Lower leg skin (tissue), 4 donors: ENCODE measurements at regions not wholly inside any gene's neighbourhood (a gene's known extent, or its start where the extent isn't known, plus 50 kb on each side); places are given as distances from the start of the nearest gene placed in this dataset.

ENCODE experiments used
- DNase-seq, 2 donors: peaks; one replicate each; pipeline ENCODE4 v3.0.0-alpha.2; 2019; ENCODE audit warnings: low spot score in 2 of 2
- H3K4me3 ChIP-seq: fragments of 200-600 bp; sonication (generic); 2 replicates; pipeline ENCODE4 v1.5.1; 2017; ENCODE audit warnings: mild to moderate bottlenecking, low read depth; ENCODE audit not compliant: poor library complexity, severe bottlenecking
- POLR2A ChIP-seq, 2 donors: fragments of 450-650 bp; IDR thresholded peaks; one replicate each; pipeline ENCODE4 v1.6.1; 2016 to 2017; ENCODE audit warnings: antibody characterized with exemption in 2 of 2, mild to moderate bottlenecking in 1 of 2, moderate library complexity in 1 of 2
- WGBS, 2 donors: methylation state at CpG; one replicate each; pipeline ENCODE4 v1.1.5; 2018; 5-methylcytosine and 5-hydroxymethylcytosine counted together
- intact Hi-C: fragments of 100-400 bp; cut with DNase I; formaldehyde crosslinking; loops from one replicate; pipeline ENCODE4 v1.15.0; 2023; ENCODE audit warnings: low total_unique reads
- TF ChIP-seq, protein P1 (sequence below), 3 donors: fragments of 450-650 bp; IDR thresholded peaks; one replicate each; pipeline ENCODE4 v1.5.1; 2016; ENCODE audit warnings: antibody characterized with exemption in 3 of 3, mild to moderate bottlenecking in 3 of 3, moderate library complexity in 2 of 3

DNA sequence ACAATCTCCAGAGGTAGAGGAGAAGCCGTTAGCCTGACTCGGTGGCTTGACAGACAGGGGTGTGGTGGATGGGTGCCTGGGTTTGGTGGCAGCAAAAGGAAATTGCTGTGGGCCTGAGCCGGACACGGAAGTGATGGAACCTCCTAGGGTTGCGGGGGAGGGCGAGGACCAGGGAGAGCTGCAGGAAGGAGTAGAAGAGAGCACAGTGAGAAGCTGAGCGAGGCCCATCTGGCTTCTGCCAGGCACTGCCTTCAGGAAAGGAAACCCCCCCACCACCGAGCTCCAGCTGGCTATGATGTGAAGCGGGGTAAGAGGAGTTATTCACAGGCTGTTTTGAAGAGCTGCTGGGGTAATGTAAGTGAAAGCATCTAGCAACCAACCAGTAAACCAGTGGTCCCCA is 134.6 kb downstream of the TSN start:
- H3K4me3 ChIP-seq = no peak overlapping the region
- TF ChIP-seq, protein P1, sequence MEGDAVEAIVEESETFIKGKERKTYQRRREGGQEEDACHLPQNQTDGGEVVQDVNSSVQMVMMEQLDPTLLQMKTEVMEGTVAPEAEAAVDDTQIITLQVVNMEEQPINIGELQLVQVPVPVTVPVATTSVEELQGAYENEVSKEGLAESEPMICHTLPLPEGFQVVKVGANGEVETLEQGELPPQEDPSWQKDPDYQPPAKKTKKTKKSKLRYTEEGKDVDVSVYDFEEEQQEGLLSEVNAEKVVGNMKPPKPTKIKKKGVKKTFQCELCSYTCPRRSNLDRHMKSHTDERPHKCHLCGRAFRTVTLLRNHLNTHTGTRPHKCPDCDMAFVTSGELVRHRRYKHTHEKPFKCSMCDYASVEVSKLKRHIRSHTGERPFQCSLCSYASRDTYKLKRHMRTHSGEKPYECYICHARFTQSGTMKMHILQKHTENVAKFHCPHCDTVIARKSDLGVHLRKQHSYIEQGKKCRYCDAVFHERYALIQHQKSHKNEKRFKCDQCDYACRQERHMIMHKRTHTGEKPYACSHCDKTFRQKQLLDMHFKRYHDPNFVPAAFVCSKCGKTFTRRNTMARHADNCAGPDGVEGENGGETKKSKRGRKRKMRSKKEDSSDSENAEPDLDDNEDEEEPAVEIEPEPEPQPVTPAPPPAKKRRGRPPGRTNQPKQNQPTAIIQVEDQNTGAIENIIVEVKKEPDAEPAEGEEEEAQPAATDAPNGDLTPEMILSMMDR (IDR thresholded peaks at IDR 0.05) = no peak
- no peak for TF ChIP-seq POLR2A (IDR thresholded peaks at IDR 0.05)
- intact Hi-C loops = no loop called here
- DNase-seq = no peak
- WGBS, 2 donors = 79% methylated on average over 9 of the region's 9 CpGs

DNA sequence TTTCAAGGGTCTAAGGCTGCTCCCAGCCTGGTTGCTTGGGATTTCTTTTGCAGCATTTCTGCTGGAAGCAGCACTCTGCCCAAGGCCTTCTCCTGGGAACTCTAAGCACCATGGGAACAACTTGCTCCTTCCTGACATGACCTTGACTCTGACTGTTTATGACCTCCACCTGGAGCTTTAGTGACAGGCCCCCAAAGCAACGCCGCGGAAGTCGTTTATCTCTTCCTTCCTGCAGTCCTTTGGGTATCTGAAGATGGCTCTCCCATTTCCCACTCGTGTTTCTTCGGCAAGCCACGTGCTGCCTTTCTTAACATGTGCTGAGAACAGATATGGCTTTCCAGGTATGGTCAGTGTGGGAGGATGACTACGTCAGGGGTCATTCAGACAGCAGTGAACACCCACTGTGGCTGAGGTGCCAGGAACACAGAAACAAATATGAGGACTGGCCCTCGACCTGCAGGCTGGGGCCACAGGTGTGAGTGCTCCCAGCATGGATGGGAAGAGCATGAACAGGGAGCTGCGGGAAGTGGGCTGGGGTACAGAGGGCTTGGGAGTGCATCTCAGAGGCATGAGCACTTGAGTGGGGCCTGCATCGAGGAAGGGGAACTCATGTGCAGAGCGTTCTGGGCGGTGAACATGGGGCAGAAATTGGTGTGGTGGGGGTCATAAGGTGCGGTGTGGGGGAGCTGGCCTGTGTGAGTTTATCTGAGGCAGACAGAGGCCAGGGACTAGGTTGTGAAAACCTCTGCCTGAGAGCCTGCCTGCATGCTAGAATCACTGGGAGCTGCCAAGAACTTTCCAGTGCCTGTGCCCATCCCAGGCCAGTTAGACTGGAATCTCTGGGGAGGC is 140.5 kb downstream of the TSN start:
- 82 to 84% methylated on average over 14 of the region's 14 CpGs for WGBS, 2 donors
- no peak overlapping the region for H3K4me3 ChIP-seq
- TF ChIP-seq POLR2A (IDR thresholded peaks at IDR 0.05) = no peak
- TF ChIP-seq, protein P1 (IDR thresholded peaks at IDR 0.05) = no peak
- intact Hi-C loops = no loop called here
- DNase-seq = peak in 1 of 2 donors; percentile 70

DNA sequence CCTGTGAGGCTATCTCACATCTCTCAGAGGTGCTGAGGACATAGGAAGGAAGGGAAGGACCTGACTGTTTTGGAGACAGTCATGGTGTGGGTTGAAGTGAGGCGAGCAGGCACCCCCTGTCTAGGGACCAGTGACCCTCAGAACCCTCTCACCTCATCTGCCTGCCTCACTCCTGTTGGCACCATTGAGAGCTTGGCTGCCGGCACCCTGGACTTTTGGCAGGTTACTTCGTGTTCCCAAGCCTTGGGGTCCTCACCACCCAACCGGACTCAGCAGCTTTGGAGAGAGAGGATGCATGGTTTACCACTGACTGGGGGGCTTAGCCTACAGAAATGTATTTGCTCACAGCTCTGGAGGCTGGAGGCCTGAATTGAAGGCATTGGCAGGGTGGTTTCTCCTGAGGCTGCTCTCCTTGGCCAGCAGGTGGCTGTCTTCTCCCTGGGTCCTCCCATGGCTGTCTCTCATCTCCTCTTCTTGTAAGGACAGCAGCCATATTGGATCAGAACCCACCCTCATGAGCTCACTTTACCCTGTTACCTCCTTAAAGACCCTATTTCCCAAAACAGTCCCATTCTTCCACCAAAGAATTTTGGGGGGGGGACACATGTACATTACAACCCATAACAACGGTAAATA is 142.0 kb downstream of the TSN start:
- peak in 1 of 2 donors; percentile 62 for DNase-seq
- WGBS, 2 donors = 89 to 91% methylated on average over 3 to 5 of the region's 5 CpGs
- intact Hi-C loops = no loop called here

DNA sequence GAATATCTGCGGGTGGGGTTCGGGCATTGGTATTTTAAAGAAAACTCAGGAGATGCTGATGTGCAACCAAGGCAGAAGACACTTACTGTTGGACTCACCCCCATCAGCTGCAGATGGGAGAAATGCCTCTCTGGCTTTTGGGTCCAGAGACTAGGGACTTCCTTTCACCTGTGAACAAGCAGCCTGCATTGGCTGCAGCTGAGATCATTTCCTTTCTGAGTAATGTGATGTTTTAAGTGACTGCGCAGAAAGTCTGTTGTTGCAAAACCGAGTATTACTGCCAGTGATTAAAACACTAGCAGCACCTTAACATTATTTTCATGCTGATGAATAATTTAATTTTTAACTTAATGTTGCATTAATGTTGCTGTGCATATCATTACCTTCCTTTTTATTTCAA is 143.0 kb downstream of the TSN start:
- DNase-seq = no peak
- TF ChIP-seq, protein P1 (IDR thresholded peaks at IDR 0.05) = no peak
- no peak for TF ChIP-seq POLR2A (IDR thresholded peaks at IDR 0.05)
- intact Hi-C loops = no loop called here
- 80 to 82% methylated on average over 4 of the region's 4 CpGs for WGBS, 2 donors
- H3K4me3 ChIP-seq = no peak overlapping the region

More for the DNA sequence above, 142.0 kb downstream of the TSN start:
- no peak overlapping the region for H3K4me3 ChIP-seq
- TF ChIP-seq, protein P1 (IDR thresholded peaks at IDR 0.05) = no peak
- no peak for TF ChIP-seq POLR2A (IDR thresholded peaks at IDR 0.05)

DNA sequence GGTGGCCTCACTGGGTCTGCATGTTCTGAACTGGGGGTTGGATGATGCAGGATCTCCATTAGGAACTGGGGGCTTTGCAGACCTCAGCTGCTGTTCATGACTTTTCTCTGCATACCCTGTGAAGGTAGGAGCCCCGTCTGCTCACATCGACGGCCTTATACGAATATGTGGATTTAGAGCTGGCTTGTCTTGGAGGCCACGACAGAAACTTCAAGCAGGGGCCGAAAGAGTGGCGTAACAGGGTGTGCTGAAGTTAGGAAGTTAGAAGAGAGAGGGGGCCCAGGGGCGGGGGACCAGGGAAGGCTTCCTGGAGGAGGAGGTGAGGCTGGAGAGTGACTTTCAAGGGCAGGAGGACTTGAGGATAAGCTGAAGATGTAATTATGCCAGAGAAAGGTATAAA is 144.9 kb downstream of the TSN start:
- no peak overlapping the region for H3K4me3 ChIP-seq
- TF ChIP-seq, protein P1 (IDR thresholded peaks at IDR 0.05) = no peak
- no peak for TF ChIP-seq POLR2A (IDR thresholded peaks at IDR 0.05)
- WGBS, 2 donors = 94 to 95% methylated on average over 8 of the region's 8 CpGs
- DNase-seq = peak in 1 of 2 donors; percentile 61
- intact Hi-C loops = no loop called here
